GM21423 (cell line): ENCODE measurements at regions not wholly inside any gene's neighbourhood (a gene's known extent, or its start where the extent isn't known, plus 50 kb on each side); places are given as distances from the start of the nearest gene placed in this dataset.

ENCODE experiments used
- ATAC-seq: cut with Tn5 transposase; IDR thresholded peaks from one replicate; pipeline ENCODE4 v1.9.1; 2021; ENCODE audit warnings: mild to moderate bottlenecking, moderate library complexity; ENCODE audit not compliant: unreplicated experiment

DNA sequence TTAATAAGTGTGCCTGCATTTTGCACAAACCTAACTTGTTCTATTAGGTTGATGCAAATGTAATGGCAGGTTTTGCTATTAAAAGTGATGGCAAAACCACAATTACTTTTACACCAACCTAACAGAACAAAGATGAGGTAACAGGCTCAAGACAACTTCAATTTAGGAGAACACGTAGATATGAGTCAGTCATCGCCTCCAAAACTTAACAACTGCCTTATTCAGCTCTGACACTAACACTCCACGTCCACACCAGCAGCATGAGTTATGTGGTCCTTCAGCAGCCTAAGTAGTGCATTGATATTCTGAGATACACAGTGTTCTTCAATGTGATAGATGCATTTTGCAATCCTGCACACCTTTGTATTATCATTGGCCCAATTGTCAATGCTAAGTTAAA lies 1175.1 kb upstream of the ACVR2A start:
- no peak for ATAC-seq

DNA sequence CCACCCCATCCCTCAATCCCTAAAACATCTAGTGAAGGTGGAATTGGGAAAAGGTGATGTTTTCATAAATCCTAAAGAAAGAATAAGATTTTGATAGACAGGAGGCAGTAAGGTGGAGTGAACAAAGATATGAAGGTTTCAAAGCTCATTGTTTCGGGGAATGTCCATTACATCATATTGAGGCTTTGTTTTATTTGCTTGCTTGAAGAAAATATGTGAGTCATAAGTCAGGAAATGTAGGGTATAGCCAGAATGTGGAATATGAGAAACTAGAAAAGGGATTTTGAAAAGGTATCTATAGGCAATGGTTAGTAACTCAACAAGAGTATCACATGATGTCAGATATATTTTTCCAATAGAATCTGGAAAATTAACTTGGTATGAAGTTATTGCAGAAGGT lies 1178.5 kb upstream of the ACVR2A start:
- ATAC-seq, result no peak

DNA sequence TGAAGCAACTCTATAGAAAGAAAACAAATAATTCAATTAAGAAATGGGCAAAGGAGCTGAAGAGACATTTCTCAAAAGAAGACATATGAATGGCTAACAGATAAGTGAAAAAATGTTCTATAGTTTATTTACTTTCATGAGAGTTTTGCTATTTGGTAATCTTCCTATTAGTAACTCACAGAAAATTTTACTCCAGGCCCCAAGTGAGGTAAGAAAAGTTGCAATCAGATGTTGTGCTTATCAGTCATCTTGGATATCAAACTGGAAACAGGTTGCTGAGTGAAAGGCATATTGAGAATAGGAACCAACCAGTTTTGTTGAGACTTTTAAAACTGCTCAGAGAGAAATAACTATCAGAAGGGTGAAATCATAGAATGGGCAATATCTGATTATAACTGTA lies 1179.0 kb upstream of the ACVR2A start:
- no peak for ATAC-seq

DNA sequence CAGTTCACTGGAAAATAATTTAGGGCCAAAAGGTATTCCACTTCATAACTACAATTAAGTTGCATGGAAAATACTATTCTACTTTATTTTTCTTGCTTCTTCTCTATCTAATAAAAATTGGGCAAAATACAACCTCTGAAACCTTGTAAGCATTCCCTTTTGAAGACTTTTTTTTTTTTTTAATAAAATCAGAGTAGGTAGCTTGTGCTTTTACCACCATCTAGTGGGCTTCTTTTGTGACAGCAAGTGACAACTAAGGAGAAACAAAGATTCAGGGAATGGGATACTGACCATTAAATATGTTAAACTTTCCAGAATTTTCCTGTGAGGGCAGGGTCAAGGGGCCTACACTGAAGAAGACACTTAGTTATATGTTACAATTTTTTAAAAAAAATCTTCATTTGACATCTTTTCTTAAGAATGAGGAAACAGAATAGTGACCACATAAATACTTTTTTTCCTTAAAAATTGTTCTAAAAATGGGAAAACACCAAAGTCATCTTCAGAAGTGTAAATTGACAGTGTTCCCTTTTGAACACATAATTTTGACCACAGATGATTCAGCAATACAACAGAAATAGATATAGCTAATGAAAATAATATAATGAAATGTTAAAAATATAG lies 1183.2 kb upstream of the ACVR2A start:
- no peak for ATAC-seq

DNA sequence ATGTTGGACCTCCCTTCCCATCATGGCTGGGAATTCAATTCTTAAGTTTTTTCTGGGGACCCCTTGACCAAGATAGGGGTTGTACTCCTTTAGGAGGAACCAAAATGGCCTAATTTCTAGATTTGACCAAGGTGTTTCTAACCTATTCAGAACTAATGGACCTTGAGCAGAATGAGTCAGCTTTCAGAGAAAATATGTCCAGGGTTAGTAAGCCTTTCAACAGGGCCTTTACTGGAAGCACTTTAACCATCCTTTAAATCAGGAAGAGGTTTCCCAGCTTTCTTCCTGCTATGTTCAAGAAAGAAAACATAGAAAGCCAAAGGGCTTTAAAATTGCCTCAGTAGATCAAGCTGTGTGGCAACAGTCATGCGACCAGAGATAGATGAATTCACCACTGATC lies 1184.9 kb upstream of the ACVR2A start:
- no peak for ATAC-seq

DNA sequence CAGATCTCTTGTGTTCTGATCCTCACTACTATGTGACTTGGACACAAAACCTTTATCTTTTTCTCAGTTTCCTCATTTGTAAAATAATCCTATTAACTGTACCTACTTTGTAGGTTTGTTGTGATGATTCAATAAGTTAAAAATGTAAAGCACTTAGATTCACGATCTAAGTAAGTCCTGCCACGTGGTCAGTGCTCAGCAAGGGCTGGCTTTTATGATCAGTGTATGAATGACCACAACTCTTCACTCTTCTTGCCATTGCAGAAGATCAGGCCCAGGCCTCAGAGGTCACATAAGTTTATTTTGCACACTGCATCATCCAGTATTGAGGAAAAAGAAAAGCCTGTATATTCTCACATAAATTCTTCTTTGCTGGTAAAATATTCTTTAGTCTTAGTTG lies 1192.5 kb upstream of the ACVR2A start:
- no peak for ATAC-seq

DNA sequence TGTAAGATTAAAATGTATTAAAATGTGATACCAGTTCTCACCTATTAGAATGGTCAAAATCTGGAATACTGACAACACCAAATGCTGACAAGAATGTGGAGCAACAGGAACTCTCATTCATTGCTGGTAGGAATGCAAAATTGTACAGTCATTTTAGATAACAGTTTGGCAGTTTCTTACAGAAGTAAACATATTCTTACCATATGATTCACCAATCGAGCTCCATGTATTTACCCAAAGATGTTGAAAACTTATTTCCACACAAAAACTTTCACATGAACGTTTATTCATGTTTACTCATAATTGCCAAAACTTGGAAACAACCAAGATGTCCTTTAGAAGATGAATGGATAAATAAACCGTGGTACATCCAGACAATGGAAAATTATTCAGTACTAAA lies 1193.5 kb upstream of the ACVR2A start:
- ATAC-seq, result no peak

DNA sequence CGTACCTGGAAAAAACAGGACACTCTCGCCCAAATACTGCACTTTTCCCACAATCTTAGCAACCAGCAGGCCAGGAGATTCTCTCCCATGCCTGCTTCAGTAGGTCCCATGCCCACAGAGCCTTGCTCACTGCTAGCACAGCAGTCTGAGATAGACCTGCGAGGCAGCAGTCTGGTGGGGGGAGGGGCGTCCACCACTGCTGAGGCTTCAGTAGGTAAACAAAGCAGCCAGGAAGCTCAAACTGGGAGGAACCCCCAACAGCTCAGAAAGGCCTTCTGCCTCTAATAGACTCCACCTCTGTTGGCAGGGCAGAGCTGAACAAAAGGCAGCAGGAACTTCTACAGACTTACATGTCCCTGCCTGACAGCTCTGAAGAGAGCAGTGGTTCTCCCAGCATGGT lies 1202.8 kb upstream of the ACVR2A start:
- no peak for ATAC-seq

DNA sequence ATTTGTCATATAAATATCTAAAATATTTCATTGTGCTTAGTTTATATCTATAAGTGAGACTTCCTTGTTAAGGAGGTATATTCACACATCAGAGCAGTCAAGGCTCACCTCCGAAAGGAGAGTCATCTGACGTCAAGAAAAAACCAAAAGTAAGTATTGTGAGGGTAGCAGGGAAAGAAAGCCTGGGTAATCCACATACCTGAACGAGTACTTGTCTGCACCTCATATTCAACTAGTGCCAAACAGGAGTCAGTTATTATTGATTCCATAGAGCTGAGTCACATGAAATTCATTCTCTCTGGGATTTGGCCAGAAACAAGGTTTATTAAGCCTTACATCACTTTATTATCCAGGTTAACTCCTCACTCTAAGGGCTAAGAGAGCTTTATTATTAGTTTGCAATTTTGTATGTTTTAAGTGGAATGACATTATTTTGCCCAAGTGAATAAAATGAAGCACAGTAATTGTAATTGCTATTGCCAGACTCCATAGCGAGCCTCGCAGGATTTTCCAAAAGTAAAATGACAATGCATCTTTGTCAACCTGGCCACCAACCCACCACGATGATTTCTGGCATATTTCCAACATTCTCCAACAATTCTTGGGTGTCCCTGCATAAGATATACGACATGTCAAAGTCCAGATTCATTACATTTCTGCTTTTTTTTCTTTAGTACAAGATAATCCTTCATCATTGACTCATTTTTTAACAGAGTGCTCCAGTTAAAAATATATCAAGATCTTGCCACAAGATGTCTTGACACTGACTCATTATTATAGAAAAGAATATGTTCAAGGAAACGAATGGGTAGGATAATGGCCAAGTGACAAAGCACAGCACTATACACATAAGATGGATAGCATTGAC lies 1210.4 kb upstream of the ACVR2A start:
- no peak for ATAC-seq

DNA sequence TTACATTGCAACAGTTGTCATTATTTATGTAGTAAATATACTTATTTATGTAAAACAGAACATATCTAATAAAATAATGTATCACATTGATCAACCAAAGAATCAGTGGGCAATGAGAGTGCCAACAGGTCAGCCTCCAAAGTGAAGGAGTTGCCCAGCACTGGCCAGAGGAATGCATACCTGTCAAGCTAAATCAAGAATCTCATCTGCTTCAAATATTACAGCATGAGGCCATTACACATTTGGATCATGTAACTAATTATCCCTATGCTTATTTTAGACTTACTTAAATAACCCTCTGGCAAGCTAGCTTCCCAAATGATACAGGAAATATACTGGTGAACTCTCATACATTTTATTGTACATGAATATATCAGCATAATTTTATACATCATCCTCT lies 1211.7 kb upstream of the ACVR2A start:
- no peak for ATAC-seq

DNA sequence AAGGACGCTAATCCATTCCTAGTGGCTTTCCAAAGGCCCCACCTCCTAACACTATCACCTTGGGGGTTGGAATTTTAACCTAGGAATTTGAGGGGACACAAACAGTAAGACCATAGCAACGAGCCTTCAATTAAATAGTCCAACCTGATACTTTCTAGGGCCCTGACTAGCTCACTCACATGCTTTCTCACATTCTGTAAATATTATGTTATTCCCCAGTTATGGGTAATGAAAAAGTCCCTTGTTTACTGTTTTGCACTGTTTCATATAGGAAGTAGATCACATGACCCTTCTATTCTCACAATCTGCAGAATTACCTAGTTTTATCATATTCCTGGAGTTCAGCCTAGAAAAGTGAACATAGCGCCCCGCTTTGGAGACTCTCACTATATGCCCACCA lies 1212.1 kb upstream of the ACVR2A start:
- ATAC-seq, result no peak

DNA sequence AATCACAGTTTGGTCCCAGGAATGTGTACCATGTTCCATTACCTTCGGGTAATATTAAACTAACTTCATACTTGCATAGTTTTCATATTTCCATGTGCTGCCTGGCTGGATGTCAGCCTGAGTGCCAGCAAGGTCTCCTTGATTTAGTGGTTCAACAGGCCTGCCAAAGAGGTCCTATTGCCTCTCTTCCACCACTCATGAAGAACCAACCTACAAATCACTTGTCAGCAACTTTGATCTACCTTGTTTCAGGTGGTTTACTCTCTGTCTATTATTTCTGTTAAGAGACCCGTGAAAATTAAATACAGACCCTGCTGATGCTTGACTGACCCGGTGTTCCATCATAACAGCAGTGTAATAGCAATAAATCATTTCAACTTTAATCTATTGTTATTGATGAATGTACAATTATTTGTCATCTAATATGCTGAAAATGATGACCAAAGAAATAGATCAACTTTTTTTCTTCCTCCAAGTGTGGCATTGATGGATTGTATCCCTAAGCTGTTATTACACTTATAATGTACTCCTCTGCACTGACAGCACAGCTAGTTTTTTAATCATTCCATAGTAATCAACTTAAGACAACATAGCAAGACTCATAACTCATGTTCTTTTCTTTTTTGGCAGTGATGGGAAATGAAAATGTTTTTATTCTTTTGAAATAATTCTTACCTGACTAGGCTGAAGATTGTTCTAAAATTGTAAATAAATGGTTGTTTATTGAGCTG lies 1220.2 kb upstream of the ACVR2A start:
- no peak for ATAC-seq

DNA sequence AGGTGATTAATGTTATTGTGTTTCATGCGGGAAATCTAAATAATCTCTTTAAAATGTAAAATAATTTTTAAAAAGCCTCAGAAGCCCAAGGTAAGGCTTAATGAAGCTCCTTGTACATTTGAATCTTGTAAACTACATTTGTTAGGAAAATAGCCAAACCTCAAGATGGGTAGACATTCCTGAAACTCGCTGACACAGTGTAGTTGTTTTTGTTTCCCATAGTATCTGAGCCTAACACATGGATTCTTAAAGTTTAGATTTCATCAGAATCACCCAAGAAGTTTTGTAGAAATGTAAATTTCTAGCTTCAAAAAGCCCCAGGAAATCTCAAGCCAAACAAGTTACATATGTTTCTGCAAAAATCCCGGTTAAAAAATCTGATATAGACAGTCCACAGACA lies 1221.1 kb upstream of the ACVR2A start:
- no peak for ATAC-seq

DNA sequence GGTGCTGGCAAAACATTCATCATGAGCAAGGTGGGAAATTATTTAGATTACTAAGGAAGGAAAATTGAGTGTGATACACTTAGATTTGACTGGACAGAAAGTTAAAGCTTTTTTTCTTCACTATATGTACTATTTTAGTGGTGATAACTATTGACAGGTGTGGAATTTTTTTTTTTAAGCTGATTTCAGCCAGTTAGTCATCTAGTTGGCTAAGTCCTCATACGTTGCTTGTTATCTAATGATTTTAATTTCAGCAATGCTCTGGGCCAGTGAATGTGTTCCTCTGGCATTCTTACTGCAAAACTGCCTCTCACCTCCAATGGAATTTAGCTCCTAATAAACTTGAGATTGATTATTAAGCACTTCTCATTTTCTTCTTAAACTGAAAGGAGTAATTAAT lies 1223.2 kb upstream of the ACVR2A start:
- ATAC-seq, result no peak

DNA sequence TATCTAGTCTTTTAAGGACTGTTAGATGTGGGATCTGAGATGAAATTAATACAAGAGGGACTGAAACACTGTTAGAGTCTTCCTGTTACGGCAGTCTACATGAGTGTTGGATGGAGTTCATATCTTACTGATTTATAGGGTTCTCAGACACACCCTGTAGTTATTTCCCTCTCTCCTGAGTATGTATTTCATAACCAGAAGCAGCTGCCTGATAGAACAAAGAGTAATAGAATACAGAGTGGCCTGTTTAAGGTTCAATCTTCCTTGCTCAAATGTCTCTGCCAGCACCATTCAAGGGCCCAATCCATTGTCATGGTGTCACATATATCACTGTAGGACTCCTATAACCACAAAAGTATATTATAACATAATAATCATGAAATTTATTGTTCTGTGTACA lies 1229.1 kb upstream of the ACVR2A start:
- ATAC-seq, result no peak

DNA sequence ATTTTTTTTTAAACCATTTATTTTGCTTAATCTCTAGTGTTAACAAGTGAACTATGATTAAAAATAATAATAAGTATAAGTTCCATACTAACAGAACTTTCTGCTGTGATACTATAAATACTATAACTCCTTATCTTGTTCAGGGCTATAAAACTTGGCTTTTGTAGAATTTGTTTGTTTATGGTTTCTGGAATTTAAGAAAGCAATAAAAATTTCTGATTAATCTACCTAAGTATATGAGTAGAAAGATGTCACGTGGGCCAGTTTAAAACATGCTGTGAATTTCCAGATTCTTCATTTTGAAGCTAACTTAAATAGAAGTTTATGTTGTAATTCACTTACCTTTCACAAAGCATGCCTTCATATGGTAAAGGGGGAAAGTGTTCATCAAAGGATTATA lies 1236.3 kb upstream of the ACVR2A start:
- ATAC-seq, result no peak

DNA sequence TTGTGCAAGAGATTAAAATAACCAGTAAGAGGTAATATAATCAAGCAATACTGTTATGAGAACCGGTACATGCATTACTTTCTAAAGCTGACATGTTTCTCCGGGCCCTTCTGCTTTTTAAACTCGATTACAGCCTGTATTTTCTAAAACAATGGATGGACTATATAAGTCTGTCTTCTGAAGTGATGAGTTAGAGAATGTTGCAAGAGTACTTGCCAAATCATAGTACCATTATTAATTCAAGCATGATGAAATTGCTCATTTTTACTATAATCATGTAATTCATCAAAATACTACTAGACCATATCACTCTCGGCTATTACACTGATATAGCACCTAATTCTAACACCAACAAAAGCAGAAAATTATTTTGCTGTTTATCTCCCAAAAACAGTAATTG lies 1240.3 kb upstream of the ACVR2A start:
- no peak for ATAC-seq

DNA sequence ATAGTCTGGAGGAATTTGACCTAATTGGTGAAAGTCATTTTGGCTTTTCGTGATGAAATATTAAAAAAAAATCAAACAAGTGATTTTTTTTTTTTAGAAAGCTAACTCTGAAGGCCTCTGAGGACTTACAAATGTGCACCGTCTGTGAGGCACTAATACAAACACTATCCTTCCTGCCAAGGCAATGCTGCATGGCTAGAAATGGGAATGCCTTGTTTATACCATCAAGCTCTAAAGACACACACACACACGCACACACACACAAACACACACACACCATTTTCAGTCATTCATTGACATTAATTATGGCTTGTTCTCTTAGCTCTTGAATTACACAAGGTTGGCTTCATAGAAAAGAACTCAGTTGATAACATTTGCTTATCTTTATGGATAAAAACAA lies 1242.0 kb upstream of the ACVR2A start:
- ATAC-seq, result no peak

DNA sequence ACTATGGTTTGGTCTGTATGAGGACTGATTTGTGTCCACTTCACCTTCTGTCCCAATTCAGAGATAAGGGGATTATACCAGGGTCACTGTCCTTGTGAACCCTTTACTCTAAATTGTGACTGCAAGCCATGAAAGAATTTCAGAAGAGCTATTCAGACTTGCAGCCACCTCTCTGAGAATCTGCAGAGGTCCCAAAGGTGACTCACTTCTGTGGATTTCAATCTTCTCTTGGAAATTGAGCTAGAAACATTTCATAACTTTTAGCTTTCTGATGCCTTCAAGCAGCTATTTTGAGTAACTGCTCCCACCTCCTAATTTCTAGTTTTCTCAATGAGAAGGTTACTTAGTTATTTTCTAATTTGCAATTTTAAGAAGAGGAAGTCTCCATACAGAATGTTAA lies 1242.4 kb upstream of the ACVR2A start:
- no peak for ATAC-seq

DNA sequence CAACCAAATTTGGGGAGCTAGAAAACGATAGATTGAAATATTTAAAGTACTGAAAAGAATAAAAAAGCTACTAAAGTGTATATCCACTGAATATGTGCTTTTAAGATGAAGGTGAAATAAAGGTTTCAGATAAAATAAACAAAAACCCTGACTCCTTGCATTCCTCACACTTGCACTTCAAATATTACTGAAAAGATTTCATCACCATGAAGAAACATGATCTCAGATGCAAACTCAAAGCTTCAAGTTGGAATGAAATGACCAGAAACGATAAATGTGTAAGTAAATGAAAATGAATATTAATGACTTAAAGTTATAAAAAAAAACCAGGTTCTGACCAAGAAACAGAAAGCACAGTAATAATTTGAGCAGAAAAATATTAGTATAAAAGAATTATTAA lies 1246.0 kb upstream of the ACVR2A start:
- no peak for ATAC-seq

DNA sequence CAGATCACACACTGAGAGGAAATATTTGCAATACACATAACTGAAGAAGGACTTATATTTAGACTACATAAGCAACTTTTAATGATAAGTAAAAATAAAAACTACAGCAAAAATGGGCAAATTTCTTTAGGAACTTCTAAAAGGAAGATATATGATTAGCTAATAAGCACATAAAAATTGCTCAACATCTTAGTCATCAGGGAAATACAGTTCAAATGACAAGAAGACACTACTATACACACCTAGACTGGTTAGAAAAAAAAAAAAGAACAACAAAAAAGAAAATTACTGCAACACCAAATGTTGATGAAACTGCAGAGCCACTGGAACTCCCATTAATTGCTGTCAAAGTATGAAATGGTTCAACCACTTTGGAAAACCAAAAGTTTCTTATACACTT lies 1247.5 kb upstream of the ACVR2A start:
- ATAC-seq, result no peak

DNA sequence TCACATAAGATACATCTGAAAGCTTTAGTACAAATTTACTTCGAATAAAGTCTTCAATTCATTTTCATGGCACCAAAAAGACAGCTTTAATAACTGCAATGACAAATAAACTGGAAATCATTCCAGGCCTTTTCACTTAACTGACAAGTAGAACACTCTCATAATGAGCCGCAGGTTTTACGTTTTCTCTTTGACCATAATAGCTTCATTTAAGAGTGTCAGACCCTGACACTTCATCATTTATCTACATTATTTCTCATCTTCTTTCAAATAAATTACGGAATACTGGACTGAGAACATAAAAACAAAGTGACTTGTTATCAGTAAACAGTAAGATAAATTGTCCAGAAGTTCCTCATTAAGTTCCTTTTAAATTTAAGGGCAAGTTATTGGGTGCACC lies 1252.9 kb upstream of the ACVR2A start:
- no peak for ATAC-seq
